ENCODE measurements at regions not wholly inside any gene's neighbourhood (a gene's known extent, or its start where the extent isn't known, plus 50 kb on each side); places are given as distances from the start of the nearest gene placed in this dataset.
"Not testable (repeated sequence)": the region's sequence is repeated elsewhere in the genome, so short reads cannot be mapped to it uniquely, and the experiment has no call there.

GRCh38 chr7:53596230-53596629 lies 560.8 kb downstream of the POM121L12 start:
- DNase-seq: no peak

GRCh38 chr7:53600296-53600695 lies 564.9 kb downstream of the POM121L12 start:
- no peak for DNase-seq

- no peak for DNase-seq
These were observed 567.5 kb downstream of the POM121L12 start for GRCh38 chr7:53602817-53603418.

DNA sequence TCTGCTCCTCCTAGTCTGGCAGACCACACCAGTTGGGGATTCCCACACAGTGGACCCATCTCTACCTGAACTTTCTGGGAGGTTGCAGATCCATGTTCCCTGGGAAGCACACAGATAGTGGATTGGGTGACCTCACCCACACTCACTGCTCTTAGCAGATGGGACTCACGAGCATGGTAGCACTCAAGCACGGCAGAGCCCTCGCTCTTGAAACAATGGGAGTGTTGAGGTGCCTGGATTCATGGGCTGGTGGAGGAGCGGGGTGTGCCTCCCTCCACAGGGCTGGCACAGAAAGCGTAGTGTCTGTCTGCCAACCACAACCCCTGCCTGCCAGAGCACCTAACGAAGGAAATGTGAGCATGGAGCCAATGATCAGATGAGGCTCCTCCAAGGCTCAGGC lies 568.0 kb downstream of the POM121L12 start:
- no peak for DNase-seq

GRCh38 chr7:53604201-53604600 lies 568.8 kb downstream of the POM121L12 start:
- no peak for DNase-seq

- DNase-seq: no peak
These were observed 572.5 kb downstream of the POM121L12 start for GRCh38 chr7:53607961-53608360.

DNA sequence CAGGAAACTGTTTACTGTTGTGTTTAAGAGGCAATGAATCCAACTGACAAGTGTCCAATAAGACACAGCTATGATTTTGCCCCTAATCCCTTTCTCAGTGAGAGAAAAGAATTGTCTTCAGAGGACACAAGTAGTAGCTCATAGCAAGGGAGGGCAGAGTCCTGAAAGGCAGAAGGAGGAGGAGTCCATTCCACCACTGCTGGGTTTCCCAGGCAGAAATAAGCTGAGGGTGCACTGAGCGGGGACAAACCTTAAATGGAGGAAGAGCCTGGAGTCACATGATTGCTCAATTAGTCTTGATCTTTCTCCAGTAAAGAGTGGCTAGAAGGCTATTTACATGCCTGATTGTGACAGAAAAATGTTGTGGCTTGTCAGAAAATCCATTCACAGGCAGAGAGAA lies 573.8 kb downstream of the POM121L12 start:
- no peak for DNase-seq

GRCh38 chr7:53611043-53611442 lies 575.6 kb downstream of the POM121L12 start:
- DNase-seq: no peak

GRCh38 chr7:53624356-53624755 lies 588.9 kb downstream of the POM121L12 start:
- DNase-seq: no peak

DNA sequence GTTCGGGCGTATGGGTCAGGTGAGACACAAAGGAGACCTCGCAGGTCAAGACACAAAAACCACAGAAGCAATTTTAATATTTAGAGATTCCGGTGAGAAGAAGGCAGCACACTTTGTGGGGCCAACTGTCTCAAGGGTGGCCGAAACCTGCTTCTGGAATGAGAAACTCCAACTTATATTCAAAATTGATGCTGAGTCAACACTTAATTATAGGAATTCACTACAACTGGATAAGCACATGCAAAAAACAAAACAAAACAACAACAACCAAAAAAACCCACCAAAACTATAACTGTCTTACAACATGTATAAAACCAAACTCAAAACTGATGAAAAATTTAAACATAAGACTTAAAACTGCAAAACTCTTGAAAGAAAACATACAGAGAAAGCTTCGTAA lies 593.3 kb downstream of the POM121L12 start:
- DNase-seq: no peak

- DNase-seq: not testable (repeated sequence)
These were observed 599.8 kb downstream of the POM121L12 start for GRCh38 chr7:53635251-53635650.

GRCh38 chr7:53638517-53638916 lies 603.1 kb downstream of the POM121L12 start:
- DNase-seq: no peak

DNA sequence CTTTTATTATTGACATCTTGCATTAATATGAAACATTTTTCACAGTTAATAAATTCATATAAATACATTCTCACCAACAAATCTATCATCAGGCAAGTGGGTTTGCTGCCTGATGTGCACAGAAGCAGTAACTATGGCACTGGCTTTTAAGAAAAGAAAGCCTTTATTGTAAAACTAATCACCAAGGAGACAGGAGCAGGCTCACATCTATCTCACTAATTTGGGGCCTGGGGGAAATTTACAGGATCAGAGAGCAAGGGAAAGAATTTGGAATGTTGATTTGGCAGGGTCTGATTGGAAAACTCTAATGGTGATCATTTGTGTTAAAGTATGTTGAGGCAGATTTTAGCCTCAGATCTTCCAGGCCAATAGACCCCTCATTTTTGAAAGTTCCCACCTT lies 605.7 kb downstream of the POM121L12 start:
- DNase-seq: no peak

- no peak for DNase-seq
These were observed 606.9 kb downstream of the POM121L12 start for GRCh38 chr7:53642361-53642760.

GRCh38 chr7:53642866-53643265 lies 607.4 kb downstream of the POM121L12 start:
- DNase-seq: no peak

- DNase-seq: no peak
These were observed 621.4 kb downstream of the POM121L12 start for GRCh38 chr7:53656881-53657280.

- DNase-seq: no peak
These were observed 622.2 kb downstream of the POM121L12 start for GRCh38 chr7:53657586-53657985.

GRCh38 chr7:53658951-53659350 lies 623.5 kb downstream of the POM121L12 start:
- no peak for DNase-seq

GRCh38 chr7:53661645-53662217 lies 626.3 kb downstream of the POM121L12 start:
- no peak for DNase-seq

DNA sequence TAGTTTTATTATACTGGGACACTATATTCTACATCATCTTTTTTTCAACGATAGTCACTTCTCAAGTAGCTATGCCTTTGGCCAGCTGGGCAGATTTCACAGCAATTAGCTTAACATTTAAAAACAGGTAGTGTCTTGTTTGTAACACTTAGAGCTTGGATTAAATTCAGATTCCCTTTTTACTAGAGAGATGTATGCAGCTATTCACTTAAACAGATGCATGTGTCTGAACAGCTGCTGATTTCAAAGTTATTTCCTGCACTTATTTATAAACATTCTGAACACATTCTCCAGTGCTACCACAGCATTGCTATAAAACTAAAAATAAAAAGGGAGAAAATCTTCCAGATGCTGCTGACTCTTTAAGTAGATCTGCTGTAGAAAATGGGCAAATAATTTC lies 637.2 kb downstream of the POM121L12 start:
- DNase-seq: no peak

DNA sequence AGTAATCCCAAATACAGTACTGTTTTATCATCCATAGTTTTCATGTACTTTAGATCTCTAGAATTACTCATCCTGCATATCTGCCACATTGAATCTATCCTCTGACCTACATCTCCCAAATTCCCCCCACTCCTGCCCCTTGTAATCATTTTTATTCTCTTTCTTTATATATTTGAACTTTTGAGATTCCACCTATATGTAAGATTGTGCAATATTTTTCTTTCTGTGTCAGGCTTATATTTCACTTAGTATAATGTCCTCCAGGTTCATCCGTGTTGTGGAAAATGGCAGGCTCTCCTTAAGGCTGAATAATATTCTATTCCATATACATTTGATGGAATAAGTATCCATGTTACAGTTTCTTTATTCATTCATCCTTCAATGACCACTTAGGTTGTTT lies 640.4 kb downstream of the POM121L12 start:
- DNase-seq: no peak

- no peak for DNase-seq
These were observed 649.3 kb downstream of the POM121L12 start for GRCh38 chr7:53684693-53685092.

DNA sequence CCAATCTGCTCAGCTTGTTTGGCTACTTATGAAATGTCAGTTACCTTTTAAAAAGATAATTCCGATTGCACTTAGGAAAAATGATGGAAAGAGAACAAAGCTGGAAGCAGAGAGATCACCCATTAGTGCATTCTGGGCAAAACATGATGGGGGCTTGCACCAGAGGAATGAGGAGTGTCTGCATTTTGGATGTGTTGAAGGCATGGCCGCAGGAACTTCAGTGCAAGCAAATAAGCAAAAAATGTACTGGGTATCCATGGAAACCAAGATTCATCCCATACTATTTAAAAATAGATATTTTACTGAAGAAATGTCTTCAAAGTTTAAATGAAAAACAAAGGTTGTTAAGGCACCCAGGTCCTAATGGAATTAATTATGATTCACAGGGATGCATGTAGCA lies 655.0 kb downstream of the POM121L12 start:
- DNase-seq: no peak

DNA sequence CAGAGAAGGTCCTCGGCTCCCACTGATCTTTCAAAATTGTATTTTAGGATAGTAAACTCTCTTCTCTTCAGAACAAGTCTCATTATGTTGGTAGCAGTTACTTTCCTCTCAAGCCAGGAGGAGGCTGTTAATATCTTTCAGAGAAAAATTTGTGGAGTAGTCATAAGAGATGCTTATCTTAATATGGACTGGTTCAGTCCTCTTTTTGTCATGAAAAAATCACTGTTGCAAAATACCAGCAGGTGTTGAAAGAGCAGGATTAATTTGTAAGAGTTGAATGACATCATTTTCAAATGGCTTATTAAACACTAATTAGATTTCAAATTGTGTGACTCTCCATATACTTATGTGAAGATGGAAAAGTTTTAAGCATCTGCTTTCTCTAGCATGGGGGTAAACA lies 662.5 kb downstream of the POM121L12 start:
- no peak for DNase-seq

DNA sequence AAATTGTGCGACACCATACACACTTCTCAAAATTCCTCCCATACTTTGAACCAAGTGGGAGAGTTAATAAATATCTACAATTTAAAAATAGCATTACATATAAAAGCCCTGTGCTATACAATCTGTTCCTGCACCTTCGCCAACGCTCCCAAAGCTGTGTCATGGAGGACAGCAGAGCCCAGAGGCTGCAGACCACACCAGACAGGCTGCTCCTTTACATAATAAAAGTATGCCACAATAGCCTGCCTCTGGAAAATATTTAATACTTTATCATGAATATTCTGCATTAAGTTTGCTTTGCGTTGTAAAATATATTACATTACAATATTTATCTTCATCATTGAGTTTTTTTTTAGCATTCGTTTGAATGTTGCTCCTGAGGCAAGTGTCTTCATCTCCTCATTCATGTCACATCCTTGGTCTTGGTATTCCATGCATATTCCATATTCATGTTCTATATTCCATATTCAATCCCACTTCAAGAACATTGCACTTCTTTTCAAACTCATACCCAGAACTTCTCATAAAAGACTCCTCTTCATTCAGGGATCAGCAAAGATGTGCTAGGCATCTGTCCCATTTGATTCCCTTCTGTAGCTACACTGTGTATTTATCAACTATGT lies 663.9 kb downstream of the POM121L12 start:
- no peak for DNase-seq

Measured in NCI-H748 treated with DMSO at 0.1 percent for 48 hours (cell line).